GM12865 (cell line): ENCODE measurements at regions not wholly inside any gene's neighbourhood (a gene's known extent, or its start where the extent isn't known, plus 50 kb on each side); places are given as distances from the start of the nearest gene placed in this dataset.
"Not testable (repeated sequence)": the region's sequence is repeated elsewhere in the genome, so short reads cannot be mapped to it uniquely, and the experiment has no call there.

ENCODE experiments used
- DNase-seq: peaks from one replicate; pipeline ENCODE4 v3.0.0; 2010; ENCODE audit warnings: low read depth
- H3K4me3 ChIP-seq: 2 replicates; pipeline ENCODE4 v1.5.1; 2011; ENCODE audit warnings: mild to moderate bottlenecking, low read depth, low read length, control low read depth
- TF ChIP-seq, protein P1 (sequence below): IDR thresholded peaks from 2 replicates; pipeline ENCODE4 v1.5.1; 2011; ENCODE audit warnings: low read length, control low read depth, low read depth, inconsistent platforms; ENCODE audit not compliant: insufficient read depth; ENCODE audit errors: missing control alignments

DNA sequence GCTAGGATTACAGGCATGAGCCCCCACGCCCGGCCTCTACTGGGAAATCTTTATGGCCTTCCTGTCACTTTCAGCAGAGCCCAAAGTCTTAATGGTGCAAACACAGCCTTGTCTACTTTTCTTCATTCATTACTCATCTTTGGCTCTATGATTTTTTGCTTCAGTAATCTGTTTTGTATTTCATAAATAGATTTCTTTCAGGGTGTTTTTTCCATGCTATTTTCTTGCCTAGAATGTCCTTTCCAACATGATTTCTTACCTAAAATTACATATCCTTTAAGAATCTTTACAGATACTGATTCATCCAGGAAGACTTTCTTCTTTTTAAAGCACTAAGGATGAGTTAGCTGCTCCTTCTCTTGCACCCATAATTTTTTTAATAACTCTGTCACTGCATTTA, 213.0 kb downstream of the TAF11L14 start:
- no peak for DNase-seq
- TF ChIP-seq, protein P1, sequence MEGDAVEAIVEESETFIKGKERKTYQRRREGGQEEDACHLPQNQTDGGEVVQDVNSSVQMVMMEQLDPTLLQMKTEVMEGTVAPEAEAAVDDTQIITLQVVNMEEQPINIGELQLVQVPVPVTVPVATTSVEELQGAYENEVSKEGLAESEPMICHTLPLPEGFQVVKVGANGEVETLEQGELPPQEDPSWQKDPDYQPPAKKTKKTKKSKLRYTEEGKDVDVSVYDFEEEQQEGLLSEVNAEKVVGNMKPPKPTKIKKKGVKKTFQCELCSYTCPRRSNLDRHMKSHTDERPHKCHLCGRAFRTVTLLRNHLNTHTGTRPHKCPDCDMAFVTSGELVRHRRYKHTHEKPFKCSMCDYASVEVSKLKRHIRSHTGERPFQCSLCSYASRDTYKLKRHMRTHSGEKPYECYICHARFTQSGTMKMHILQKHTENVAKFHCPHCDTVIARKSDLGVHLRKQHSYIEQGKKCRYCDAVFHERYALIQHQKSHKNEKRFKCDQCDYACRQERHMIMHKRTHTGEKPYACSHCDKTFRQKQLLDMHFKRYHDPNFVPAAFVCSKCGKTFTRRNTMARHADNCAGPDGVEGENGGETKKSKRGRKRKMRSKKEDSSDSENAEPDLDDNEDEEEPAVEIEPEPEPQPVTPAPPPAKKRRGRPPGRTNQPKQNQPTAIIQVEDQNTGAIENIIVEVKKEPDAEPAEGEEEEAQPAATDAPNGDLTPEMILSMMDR, result no peak

DNA sequence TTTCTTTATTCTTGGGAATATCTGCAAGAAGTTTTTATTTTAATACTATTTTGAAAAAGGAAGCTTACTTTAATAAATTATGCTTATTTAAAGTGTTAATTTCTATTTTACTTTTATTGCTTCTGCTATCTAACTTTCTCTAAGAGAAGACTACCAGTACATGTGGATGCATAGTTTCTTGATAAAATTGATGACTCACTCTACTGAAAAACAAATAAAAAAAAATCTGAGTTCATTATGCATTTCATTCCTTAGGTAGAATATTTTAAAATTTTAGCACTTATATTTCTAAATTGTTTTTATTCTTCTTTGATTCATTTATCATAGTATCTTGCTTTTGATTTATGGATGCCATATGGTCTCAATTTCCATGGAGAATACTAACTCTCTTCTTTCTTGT, 217.9 kb downstream of the TAF11L14 start:
- no peak overlapping the region for H3K4me3 ChIP-seq
- TF ChIP-seq, protein P1, result no peak

More for the DNA sequence above, 213.0 kb downstream of the TAF11L14 start:
- H3K4me3 ChIP-seq, result no peak overlapping the region

DNA sequence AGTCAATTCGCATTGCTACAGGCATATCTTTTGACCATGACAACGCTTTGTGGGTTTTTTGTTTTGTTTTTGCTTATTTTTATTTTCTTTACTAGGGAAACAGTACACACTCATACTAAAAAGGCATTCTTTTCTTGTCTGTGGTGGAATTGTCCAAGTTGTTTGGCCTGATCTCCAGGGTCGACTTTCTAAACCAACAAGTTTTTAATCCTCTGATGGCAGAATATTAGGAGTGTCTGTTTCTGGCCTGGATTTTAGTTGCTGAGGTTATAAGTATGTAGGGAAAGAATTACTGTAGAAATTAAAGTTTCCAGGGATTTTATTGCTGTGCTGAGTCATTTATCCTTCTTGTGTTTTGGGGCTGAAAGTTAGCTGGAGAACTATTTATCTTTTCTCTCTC, 218.5 kb downstream of the TAF11L14 start:
- no peak overlapping the region for H3K4me3 ChIP-seq
- TF ChIP-seq, protein P1, result no peak
- no peak for DNase-seq

More for the DNA sequence above, 217.9 kb downstream of the TAF11L14 start:
- no peak for DNase-seq

DNA sequence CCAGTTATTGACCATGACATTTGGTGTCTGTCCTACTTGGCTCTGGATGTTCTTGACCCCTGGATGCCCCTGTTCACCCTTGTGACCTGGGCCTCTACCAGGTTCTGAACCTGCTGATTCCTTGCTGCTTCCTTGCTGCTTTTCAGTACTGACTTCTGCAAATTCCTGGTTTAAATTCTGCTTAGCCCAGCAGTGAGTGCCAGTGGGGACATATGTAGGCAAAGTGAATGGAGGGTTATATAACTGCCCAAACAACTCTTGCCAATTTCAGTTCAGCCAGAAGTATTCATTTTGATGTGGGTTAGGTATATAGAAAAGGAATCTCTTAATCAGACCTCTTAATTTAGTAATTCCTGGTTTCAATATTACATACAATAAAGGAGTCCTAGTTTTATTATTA, 220.6 kb downstream of the TAF11L14 start:
- no peak for DNase-seq
- H3K4me3 ChIP-seq, result no peak overlapping the region
- TF ChIP-seq, protein P1, result no peak

DNA sequence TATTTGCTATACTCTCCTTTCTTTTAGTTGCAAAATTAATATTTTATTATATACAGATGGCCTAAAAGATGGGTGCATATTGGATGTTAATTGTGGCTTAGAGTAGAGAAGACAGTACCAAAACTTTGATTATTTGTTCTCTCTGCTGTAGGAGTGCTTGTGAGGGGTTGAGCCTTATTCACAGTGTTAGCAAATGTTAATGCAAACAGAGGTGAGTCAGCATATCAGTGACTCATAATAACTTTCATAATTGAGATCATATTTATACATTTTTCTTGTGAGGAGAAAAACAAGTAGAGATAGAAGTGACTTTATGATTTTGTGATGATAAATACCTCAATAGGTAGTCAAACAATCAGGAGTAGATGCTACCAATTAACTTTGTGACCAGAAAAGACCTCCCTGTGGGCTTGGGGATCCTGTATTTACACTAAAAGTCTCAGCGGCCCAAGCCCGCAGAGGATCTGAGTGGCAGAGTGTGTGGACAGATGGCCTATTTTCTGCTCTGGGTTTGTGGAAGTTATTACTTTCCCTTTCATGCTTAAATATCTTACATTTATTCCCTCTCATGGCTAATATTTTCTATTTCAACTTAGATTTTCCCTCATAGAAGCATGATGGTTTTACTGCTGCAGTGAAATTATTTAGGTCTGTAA, 226.5 kb downstream of the TAF11L14 start:
- TF ChIP-seq, protein P1, result no peak
- DNase-seq, result no peak
- no peak overlapping the region for H3K4me3 ChIP-seq

DNA sequence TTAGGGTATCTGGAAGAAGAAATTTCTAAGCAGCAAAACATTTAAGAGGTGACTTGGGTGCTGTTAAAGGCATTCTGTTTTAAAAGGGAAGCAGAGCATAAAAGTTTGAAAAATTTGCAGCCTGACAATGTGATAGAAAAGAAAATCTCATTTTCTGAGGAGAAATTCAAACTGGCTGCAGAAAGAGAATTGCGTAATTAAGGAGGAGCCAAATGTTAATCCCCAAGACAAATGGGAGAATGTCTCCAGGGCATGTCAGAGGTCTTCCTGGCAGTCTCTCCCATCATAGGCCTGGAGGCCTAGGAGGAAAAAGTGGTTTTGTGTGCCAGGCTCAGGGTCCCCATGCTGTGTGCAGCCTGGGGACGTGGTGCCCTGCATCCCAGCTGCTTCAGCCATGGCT, 230.6 kb downstream of the TAF11L14 start:
- H3K4me3 ChIP-seq, DNase-seq: not testable (repeated sequence)

DNA sequence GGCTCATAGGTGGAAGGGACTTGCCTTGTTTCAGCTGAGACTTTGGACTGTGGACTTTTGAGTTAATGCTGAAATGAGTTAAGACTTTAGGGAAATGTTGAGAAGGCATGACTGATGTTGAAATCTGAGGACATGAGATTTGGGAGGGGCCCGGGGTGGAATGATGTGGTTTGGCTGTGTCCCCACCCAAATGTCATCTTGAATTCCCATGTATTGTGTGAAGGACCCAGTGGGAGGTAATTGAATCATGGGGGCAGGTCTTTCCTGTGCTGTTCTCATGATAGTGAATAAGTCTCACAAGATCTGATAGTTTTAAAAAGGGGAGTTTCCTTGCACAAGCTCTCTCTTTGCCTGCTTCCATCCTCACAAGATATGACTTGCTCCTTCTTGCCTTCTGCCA, 231.7 kb downstream of the TAF11L14 start:
- not testable (repeated sequence) for H3K4me3 ChIP-seq

DNA sequence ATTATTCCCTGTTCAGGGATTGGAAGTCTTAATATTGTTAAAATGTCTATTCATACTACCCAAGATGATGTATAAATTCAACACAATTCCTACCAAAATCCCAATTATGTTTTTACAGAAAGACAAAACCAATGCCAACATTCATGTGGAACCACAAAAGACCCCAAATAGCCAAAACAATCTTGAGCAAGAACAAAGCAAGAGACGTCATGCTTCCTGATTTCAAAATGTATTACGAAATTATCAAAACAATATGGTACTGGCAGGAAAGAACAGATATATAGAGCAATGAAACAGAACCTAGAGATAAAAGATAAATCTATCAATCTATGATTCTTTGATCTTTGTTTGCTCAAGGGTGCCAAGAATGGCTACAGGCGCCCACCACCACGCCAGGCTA, 237.9 kb downstream of the TAF11L14 start:
- H3K4me3 ChIP-seq, result no peak overlapping the region
- TF ChIP-seq, protein P1, result no peak
- DNase-seq, result no peak

More for the DNA sequence above, 231.7 kb downstream of the TAF11L14 start:
- DNase-seq, result not testable (repeated sequence)
